ENCODE measurements at regions not wholly inside any gene's neighbourhood (a gene's known extent, or its start where the extent isn't known, plus 50 kb on each side); places are given as distances from the start of the nearest gene placed in this dataset.

- TF ChIP-seq SAP30 (IDR thresholded peaks at IDR 0.05; ENCODE audit: insufficient read depth, insufficient replicate concordance, low read length), result no peak
- no peak for TF ChIP-seq TAF7 (optimal IDR thresholded peaks at IDR 0.05; ENCODE audit: borderline replicate concordance, low read depth, low read length)
- TF ChIP-seq RFX5 (IDR thresholded peaks at IDR 0.05; ENCODE audit: borderline replicate concordance, low read depth, low read length), result no peak
- no peak for TF ChIP-seq YY1 (IDR thresholded peaks at IDR 0.05; ENCODE audit: low read depth, low read length)
- TF ChIP-seq SP2 (IDR thresholded peaks at IDR 0.05; ENCODE audit: low read length), result no peak
- no peak for TF ChIP-seq RAD21 (IDR thresholded peaks at IDR 0.05 in 1 of 2, conservative IDR thresholded peaks at IDR 0.05 in 1 of 2; ENCODE audit: low read depth in 2 of 2, low read length in 2 of 2)
These were observed 93.5 kb downstream of the DDX1 start (continued) for GRCh38 chr2:15685143-15685542.
